ENCODE measurements at regions not wholly inside any gene's neighbourhood (a gene's known extent, or its start where the extent isn't known, plus 50 kb on each side); places are given as distances from the start of the nearest gene placed in this dataset.

GRCh38 chr11:39236916-39237315, 2222.5 kb downstream of the LRRC4C start:
- Mint-ChIP-seq H3K27ac (no peak overlapping the region), H3K36me3 (no peaks in the 10 kb centered on the region), H3K27me3 (no peaks in the 10 kb centered on the region), H3K4me1 (no peaks in the 10 kb centered on the region), H3K4me3 (no peak overlapping the region), H3K9me3 (peaks cover 14 to 16% of the 10 kb centered on the region in 2 donors)
- DNase-seq (no peak), ATAC-seq (replicated peaks) (no peak)

- H3K9me3 Mint-ChIP-seq, result peaks cover 6 to 13% of the 10 kb centered on the region in 2 donors
- H3K4me1 Mint-ChIP-seq, result no peaks in the 10 kb centered on the region
- no peak for DNase-seq
- H3K4me3 Mint-ChIP-seq, result no peak overlapping the region
- H3K27me3 Mint-ChIP-seq, result no peaks in the 10 kb centered on the region
- no peak overlapping the region for H3K27ac Mint-ChIP-seq
- H3K36me3 Mint-ChIP-seq, result no peaks in the 10 kb centered on the region
- no peak for ATAC-seq (replicated peaks)
Observed at GRCh38 chr11:39221550-39222138, 2237.8 kb downstream of the LRRC4C start.

- Mint-ChIP-seq H3K27me3 (no peaks in the 10 kb centered on the region), H3K4me3 (no peak overlapping the region), H3K36me3 (no peaks in the 10 kb centered on the region), H3K27ac (no peak overlapping the region), H3K4me1 (no peaks in the 10 kb centered on the region), H3K9me3 (peaks cover 6 to 13% of the 10 kb centered on the region in 2 donors)
- no peak for ATAC-seq (replicated peaks)
- DNase-seq, result no peak
Observed at GRCh38 chr11:39220501-39221230, 2238.8 kb downstream of the LRRC4C start.

- H3K9me3 Mint-ChIP-seq, result peaks cover 5 to 13% of the 10 kb centered on the region in 2 donors
- no peaks in the 10 kb centered on the region for H3K4me1 Mint-ChIP-seq
- H3K27me3 Mint-ChIP-seq, result no peaks in the 10 kb centered on the region
- H3K4me3 Mint-ChIP-seq, result no peak overlapping the region
- H3K27ac Mint-ChIP-seq, result no peak overlapping the region
- DNase-seq (no peak), ATAC-seq (replicated peaks) (no peak)
- no peaks in the 10 kb centered on the region for H3K36me3 Mint-ChIP-seq
Observed at GRCh38 chr11:39220069-39220468, 2239.4 kb downstream of the LRRC4C start.

GRCh38 chr11:39209981-39210380, 2249.5 kb downstream of the LRRC4C start:
- Mint-ChIP-seq H3K4me3 (no peak overlapping the region), H3K9me3 (peaks cover 0 to 4% of the 10 kb centered on the region in 2 donors), H3K27me3 (no peaks in the 10 kb centered on the region), H3K36me3 (no peaks in the 10 kb centered on the region), H3K4me1 (no peaks in the 10 kb centered on the region), H3K27ac (no peak overlapping the region)
- DNase-seq (no peak), ATAC-seq (replicated peaks) (no peak)

- Mint-ChIP-seq H3K27me3 (no peaks in the 10 kb centered on the region), H3K36me3 (no peaks in the 10 kb centered on the region), H3K9me3 (peaks cover 0 to 2% of the 10 kb centered on the region in 2 donors), H3K4me3 (no peak overlapping the region), H3K4me1 (no peaks in the 10 kb centered on the region), H3K27ac (no peak overlapping the region)
- no peak for ATAC-seq (replicated peaks)
- DNase-seq, result no peak
Observed at GRCh38 chr11:39205236-39205995, 2254.0 kb downstream of the LRRC4C start.

- DNase-seq (no peak), ATAC-seq (replicated peaks) (no peak)
- no peaks in the 10 kb centered on the region for H3K27me3 Mint-ChIP-seq
- no peak overlapping the region for H3K27ac Mint-ChIP-seq
- no peaks in the 10 kb centered on the region for H3K4me1 Mint-ChIP-seq
- peaks cover 0 to 6% of the 10 kb centered on the region in 2 donors for H3K9me3 Mint-ChIP-seq
- no peaks in the 10 kb centered on the region for H3K36me3 Mint-ChIP-seq
- no peak overlapping the region for H3K4me3 Mint-ChIP-seq
Observed at GRCh38 chr11:39192671-39193070, 2266.8 kb downstream of the LRRC4C start.

- peaks cover 7 to 9% of the 10 kb centered on the region in 2 donors for H3K9me3 Mint-ChIP-seq
- no peaks in the 10 kb centered on the region for H3K27me3 Mint-ChIP-seq
- no peak overlapping the region for H3K27ac Mint-ChIP-seq
- ATAC-seq (replicated peaks) (no peak), DNase-seq (no peak)
- H3K4me1 Mint-ChIP-seq, result no peaks in the 10 kb centered on the region
- no peak overlapping the region for H3K4me3 Mint-ChIP-seq
- H3K36me3 Mint-ChIP-seq, result no peaks in the 10 kb centered on the region
Observed at GRCh38 chr11:39190751-39191150, 2268.7 kb downstream of the LRRC4C start.

- Mint-ChIP-seq H3K4me1 (no peaks in the 10 kb centered on the region), H3K36me3 (no peaks in the 10 kb centered on the region), H3K27ac (no peak overlapping the region), H3K27me3 (no peaks in the 10 kb centered on the region), H3K9me3 (peaks cover 0 to 3% of the 10 kb centered on the region in 2 donors), H3K4me3 (no peak overlapping the region)
- ATAC-seq (replicated peaks) (no peak), DNase-seq (no peak)
Observed at GRCh38 chr11:39177678-39178077, 2281.8 kb downstream of the LRRC4C start.

- no peaks in the 10 kb centered on the region for H3K36me3 Mint-ChIP-seq
- DNase-seq (no peak), ATAC-seq (replicated peaks) (no peak)
- H3K4me3 Mint-ChIP-seq, result no peak overlapping the region
- H3K27ac Mint-ChIP-seq, result no peak overlapping the region
- H3K9me3 Mint-ChIP-seq, result peaks cover 0 to 7% of the 10 kb centered on the region in 2 donors
- no peaks in the 10 kb centered on the region for H3K27me3 Mint-ChIP-seq
- H3K4me1 Mint-ChIP-seq, result no peaks in the 10 kb centered on the region
Observed at GRCh38 chr11:39174965-39175364, 2284.5 kb downstream of the LRRC4C start.

GRCh38 chr11:39174196-39174595, 2285.3 kb downstream of the LRRC4C start:
- H3K4me1 Mint-ChIP-seq, result no peaks in the 10 kb centered on the region
- H3K36me3 Mint-ChIP-seq, result no peaks in the 10 kb centered on the region
- DNase-seq (no peak), ATAC-seq (replicated peaks) (no peak)
- H3K9me3 Mint-ChIP-seq, result peaks cover 0 to 7% of the 10 kb centered on the region in 2 donors
- no peak overlapping the region for H3K4me3 Mint-ChIP-seq
- no peak overlapping the region for H3K27ac Mint-ChIP-seq
- H3K27me3 Mint-ChIP-seq, result no peaks in the 10 kb centered on the region

- Mint-ChIP-seq H3K4me3 (no peak overlapping the region), H3K27ac (no peak overlapping the region), H3K27me3 (no peaks in the 10 kb centered on the region), H3K9me3 (peaks cover 1 to 3% of the 10 kb centered on the region in 2 donors), H3K36me3 (no peaks in the 10 kb centered on the region), H3K4me1 (no peaks in the 10 kb centered on the region)
- ATAC-seq (replicated peaks) (no peak), DNase-seq (no peak)
Observed at GRCh38 chr11:39165021-39165420, 2294.4 kb downstream of the LRRC4C start.

- peaks cover 2 to 12% of the 10 kb centered on the region in 2 donors for H3K9me3 Mint-ChIP-seq
- H3K27ac Mint-ChIP-seq, result no peak overlapping the region
- no peak for DNase-seq
- no peaks in the 10 kb centered on the region for H3K36me3 Mint-ChIP-seq
- H3K4me3 Mint-ChIP-seq, result no peak overlapping the region
- ATAC-seq (replicated peaks), result no peak
- H3K27me3 Mint-ChIP-seq, result no peaks in the 10 kb centered on the region
- no peaks in the 10 kb centered on the region for H3K4me1 Mint-ChIP-seq
Observed at GRCh38 chr11:39149214-39149613, 2310.2 kb downstream of the LRRC4C start.

GRCh38 chr11:39145346-39145745, 2314.1 kb downstream of the LRRC4C start:
- ATAC-seq (replicated peaks), result no peak
- Mint-ChIP-seq H3K27me3 (no peaks in the 10 kb centered on the region), H3K36me3 (no peaks in the 10 kb centered on the region), H3K27ac (no peak overlapping the region), H3K4me3 (no peak overlapping the region), H3K9me3 (peaks cover 2 to 8% of the 10 kb centered on the region in 2 donors), H3K4me1 (no peaks in the 10 kb centered on the region)
- no peak for DNase-seq

Measured in stimulated activated naive B cell treated with anti-CD40 and anti-IgM and Interleukin-4, amounts not matched to agents 10 μg/mL and 1 μg/mL and 100 μg/mL, for 72 hours (primary cell).